Umbilical cord (tissue), 1 donor: ENCODE measurements at regions not wholly inside any gene's neighbourhood (a gene's known extent, or its start where the extent isn't known, plus 50 kb on each side); places are given as distances from the start of the nearest gene placed in this dataset.
"Not testable (repeated sequence)": the region's sequence is repeated elsewhere in the genome, so short reads cannot be mapped to it uniquely, and the experiment has no call there.

Experiments used
- DNase-seq: peaks from one replicate; pipeline ENCODE4 v3.0.0-alpha.2; 2015; ENCODE audit warnings: low spot score

DNA sequence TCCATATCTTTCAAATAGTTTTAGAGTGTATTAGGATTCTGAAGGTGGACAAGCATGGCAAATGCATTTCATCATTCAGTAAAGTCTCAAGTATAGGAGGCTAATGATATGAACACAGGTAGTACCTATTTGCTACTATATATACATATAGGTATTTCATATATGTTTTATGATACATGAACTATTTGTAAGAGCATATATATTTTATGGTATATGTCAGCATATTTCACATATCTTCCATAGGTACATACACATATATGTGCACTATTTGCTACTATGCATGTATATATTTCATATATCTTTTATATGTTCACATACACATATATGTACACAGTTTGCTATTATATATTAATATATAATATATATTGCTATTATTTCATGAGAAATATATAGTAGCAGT is 1291.7 kb upstream of the MIR17HG start:
- DNase-seq = no peak

DNA sequence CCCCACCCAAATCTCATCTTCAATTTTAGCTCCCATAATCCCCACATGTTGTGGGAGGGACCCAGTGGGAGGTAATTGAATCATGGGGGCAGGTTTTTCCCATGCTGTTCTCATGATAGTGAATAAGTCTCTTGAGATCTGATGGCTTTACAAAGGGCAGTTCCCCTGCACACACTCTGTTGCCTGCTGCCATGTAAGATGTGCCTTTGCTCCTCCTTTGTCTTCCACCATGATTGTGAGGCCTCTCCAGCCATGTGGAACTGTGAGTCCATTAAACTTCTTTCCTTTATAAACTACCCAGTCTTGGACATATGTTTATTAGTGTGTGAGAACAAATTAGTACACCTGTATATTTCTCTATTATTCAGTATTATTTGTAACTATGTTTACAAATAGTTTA is 1283.3 kb upstream of the MIR17HG start:
- not testable (repeated sequence) for DNase-seq

DNA sequence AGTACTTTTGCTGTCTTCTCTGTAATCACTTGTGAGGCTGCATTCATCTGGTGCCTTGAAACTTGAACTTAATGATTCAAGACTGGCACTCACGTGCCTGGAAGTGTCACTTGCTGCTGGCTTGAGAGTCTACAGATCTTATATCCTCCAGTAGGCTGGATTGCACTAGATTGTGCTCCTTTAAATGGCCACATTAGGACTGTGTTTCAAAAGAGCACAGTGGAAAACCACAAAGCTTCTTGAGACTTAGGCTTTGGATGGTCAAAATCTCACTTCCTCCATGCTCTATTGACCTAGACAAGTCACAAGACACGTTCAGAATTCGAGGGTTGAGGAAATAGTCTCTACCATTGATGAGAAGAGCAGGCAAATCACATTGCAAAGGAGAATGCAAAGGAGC is 1278.8 kb upstream of the MIR17HG start:
- DNase-seq = no peak

DNA sequence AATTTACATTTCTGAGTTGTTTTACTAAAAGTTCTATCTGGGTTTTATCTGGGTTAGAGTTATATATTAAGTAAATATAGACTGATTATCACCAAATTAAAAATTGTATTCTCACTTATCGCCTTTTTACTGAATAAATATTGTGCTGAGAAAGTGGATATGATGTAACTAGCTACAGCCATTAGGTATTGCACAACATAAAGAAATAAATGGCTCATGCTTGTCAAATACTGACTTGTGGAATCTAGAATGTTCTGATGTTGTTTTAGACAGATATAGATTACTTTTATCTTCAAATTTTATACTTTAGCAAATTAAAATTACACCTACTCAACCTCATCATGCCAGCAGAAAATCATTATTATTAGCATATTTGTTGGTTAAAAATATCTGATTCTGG is 1277.1 kb upstream of the MIR17HG start:
- DNase-seq = no peak

DNA sequence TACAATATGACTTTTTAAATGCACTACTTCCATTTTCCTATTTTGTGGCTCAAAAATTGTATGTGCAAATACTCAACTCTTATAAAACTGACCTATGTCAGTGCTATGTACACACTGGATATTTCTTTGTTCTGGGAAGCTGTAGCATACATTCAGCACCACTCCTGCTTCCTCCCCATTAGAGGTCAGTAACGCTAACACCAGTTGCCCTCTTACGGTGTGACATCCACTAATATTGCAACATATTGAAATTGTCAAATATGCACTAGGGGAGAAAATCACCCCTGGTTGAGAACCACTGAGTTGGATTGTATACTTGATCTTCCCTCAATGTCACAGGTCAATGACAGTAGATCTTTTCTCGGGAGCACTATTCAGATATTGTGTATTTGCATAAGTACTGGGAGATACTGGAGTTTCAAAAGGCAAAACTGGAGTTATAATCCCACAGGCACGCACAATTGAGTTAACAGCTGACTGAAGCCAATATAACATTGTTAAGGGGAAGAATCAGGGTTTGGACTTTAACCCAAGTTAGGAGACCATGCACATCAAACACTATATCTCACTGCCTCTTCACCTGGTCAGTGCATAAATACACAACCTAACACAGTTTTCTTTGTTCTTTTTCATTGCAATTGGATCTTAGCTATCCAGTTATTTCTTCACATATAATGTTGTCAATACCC is 1276.5 kb upstream of the MIR17HG start:
- no peak for DNase-seq

DNA sequence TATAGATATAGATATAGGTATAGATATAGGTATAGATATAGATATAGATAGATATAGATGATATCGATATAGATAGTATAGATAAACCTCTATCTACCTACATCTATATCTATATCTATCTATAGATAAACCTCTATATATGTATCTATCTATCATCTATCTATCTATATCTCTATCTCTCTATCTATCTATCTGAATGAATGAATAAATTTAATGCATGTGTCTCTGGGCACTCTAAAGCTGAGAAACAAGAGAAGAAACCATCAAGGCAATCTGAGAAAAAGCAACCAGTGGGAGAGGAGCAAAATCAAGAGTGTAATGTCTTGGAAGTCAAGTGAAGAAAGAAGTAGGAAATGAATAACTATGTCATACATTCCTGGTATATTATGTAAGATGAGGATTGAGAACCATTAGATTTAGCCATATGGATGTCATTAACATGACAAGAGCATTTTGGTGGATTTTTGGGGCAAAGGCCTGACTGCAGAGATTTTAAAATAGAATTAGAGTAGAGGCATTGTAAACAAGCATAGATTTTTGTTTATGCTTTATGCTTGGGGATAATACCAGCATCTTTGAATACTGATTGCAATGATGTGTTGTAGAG is 1262.7 kb upstream of the MIR17HG start:
- DNase-seq = no peak

DNA sequence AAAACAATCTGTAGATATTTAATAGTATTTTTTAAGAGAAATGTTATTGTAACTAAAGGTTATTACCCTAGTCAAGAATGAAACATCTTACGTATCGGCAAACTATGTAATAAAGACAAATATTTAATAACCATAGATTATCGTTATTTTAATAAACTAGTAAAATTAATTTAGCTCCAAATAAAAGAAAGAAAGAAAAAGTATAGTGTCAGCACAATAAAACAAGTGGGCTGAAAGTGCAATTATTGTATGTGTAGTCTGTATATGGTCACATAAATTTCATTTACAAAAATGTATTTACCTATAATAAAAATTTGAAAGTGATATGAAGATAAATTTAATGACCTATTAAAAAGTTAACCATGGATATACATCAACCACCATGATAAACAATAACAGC is 1258.4 kb upstream of the MIR17HG start:
- no peak for DNase-seq

DNA sequence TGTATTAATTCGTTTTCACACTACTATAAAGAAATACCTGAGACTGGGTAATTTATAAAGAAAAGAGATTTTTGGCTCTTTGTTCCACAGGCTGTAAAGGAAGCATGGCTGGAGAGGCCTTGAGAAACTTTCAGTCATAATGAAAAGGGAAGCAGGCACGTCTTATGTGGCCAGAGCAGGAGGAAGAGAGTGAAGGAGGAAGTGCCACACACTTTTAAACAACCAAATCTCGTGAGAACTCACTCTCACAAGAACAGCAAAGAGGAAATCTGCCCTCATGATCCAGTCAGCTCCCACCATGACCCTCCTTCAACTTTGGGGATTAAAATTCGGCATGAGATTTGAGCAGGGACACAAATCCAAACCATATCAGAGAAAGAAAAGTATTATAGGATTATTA is 1255.9 kb upstream of the MIR17HG start:
- DNase-seq = no peak

DNA sequence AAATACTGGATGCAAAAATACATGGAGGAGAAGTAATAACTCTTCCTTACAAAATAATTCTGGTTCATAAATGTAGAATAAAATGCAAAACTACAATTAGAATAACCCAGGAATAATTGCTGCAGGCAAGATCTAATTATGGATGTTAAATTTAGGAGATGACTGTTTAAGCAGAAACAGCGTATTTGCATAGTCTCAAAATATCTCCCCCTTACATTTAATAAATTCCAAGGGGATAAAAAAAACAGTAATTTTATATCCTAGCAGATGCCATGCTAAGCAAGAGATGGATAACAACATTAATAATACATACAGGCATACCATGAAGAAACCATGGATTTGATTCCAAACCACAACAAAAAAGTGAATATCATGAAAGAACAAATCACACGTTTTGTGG is 1253.1 kb upstream of the MIR17HG start:
- no peak for DNase-seq

DNA sequence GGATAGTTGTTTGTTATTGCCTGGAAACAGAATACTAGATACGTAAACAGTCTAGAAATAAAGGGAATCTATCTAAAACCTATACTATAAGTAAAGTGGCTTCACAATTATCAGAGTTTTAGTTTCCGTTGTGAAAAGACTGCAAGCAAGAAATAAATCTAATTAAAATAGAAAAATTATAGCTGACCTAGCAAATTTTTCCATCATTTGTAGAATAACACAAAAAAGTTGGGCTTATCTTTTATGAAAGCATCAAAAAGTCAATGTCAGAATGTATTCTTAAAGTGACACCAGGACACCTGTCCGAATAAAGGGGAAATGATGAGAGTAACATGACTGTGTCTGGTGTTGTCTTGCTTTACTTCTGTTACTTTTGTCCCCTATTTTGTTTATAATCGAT is 1248.9 kb upstream of the MIR17HG start:
- no peak for DNase-seq

DNA sequence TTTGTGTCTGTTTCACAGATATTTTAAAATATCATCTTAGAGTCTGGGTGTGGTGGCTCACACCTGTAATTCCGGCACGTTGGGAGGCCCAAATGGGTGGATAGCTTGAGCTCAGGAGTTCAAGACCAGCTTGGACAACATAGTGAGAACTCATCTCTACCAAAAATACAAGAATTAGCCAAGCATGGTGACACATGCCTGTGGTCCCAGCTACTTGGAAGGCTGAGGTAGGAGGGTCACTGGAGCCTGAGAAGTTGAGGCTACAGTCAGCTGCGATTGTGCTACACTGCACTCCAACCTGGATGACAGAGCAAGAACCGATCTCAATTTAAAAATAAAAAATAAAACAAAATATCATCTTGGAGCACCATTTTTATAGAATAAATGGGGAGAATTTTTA is 1247.6 kb upstream of the MIR17HG start:
- DNase-seq = no peak

DNA sequence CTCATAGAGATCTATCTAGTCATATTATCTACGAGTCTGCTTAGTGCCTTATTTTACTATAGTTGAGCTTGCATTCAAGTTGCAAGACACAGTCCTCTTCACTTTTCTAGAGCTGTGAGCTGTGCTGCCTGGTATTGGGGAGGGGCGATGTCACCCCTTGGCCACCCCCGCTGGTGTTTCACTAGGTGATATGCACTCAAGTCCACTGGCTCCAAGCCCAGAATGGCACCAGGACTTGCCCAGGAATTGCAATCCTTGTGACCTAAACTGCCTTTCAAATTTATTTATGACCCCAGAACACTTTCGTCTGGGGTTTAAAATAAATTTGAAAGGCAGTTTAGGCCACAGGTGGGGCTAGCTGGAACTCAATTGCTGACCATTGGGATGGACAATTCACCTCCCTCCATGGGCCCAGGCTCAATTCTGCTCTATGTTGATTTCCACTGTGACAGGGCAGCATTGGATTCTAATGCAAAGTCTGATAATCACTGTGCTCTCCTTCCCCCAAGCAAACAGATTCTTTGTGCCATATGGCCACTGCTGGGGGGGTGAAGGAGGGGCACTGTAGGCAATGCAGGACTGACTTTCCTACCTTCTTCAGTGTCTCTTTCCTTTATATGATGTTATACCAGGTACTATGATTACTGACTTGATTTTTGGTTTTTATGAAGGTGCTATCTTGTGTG is 1244.2 kb upstream of the MIR17HG start:
- DNase-seq = no peak

DNA sequence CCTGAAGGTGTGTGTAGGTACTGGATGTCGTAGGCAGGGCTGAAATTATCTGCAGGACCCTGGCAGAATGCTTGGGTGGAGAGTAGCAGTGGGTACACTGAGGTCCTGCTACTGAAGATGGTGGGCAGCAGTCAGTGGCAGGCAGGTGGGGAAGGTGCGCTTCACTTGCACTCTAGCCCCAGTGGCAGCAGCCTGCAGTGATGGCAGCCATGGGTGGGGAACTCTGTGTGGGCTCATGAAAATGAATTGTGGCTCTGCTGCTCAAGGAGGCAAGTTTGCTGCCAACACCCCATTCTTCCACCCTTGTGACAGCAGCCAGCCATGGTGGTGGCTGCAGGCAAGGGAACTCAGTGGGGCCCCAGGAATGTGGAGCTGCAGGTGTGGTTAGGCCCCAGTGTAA is 1242.7 kb upstream of the MIR17HG start:
- DNase-seq = no peak

DNA sequence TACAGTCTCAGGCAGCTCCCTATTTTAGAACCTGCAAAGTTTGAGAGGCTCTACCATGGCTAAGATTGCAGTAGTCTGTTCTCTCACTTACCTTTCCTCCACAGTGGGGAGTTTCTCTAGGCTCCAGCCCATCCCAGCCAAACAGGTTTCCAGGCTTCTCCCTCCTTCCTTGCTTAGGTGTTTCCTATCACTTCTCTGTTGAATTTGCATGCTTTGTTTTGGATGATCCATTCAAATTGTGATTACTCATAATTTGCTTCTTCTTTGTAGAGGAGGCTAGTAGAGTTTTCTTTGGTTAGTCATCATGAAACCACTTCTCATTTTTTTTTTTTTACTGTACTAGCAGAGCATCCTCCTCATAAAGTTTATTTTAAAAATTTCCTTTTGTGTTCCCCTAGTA is 1242.2 kb upstream of the MIR17HG start:
- DNase-seq = no peak

DNA sequence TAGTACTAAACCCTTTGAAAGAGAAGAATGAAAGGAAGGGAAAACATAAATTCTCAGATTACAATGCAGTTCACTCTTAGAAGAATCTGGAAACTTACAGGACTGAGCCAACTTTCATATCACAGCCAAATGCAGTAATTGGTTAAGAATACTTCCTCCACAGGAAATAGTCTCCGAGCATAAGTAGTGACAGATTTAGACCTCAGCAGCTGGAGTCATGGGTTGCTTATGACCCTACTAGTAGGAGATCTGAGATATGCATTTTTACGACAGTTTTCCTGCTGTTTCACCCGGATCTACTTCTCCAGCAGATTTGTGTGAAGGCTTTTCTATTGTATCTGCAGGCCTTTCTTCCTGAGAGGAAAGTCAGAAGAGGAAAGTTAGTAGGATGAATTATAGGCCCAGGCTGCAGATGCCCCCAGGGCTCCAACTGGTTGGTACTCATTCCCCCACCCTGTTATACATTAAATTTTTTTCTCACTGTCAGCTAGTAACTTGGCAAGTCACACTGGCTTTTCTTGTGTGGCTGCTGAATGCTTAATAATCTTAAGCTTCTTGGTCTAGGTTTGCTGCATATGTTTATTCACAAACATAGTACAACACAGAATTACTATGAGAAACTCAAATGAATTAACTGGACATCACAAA is 1241.5 kb upstream of the MIR17HG start:
- peak; percentile 48 for DNase-seq

DNA sequence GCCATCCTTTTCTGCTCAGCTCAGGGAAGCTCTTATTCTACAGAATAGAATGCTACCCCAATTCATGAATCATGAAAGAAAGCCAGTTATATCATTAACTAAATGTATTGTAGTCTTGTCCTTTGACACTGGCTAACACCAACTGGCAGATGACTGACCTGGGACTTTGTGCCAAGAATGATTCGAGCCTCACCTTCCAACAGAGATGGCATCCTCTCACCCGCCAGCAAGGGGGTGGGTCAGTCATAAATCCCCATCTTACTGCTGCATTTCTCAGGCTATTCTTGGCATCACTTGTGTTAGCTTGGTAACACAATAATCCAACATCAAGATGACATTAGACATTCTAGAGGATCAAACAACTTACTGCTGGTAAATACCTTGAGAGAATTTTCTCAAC is 1239.8 kb upstream of the MIR17HG start:
- no peak for DNase-seq

DNA sequence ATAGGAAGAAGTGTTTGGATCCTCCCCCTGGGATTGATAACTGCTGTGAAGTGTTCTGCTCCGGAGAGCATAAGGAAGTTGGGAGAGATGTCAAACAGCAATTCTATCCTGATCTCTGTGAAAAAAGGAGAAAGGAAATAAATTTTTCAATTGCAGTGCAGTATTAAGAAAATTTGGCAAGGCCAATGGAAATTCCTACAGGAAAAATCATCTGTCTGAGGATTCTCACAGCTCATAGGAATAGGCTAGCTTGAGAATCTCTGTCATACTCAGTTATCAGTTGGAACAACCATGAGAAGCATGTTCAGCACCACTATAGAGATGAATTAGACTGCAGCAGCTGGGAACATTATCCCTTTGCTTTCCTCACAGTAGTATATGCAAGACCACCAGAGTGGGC is 1238.9 kb upstream of the MIR17HG start:
- DNase-seq = peak; percentile 47

DNA sequence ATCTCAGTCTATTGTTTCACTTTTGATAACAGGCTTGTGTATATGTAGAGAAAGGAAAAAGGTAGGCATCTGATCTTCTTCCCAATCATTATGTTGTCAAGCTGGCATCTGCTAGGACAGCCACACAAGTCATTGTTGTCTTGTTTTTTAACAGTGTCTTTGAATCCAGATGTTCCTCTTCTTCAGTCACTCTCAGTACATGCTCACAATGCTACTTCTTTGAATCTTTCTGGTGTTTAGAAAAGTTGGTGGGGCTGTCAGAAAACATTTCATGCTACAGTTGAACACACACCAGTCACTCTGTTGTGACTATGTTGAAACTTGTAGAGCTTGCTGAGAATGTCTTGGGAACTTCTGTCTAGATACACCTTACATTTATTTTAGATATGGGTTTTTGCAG is 1231.4 kb upstream of the MIR17HG start:
- DNase-seq = no peak

DNA sequence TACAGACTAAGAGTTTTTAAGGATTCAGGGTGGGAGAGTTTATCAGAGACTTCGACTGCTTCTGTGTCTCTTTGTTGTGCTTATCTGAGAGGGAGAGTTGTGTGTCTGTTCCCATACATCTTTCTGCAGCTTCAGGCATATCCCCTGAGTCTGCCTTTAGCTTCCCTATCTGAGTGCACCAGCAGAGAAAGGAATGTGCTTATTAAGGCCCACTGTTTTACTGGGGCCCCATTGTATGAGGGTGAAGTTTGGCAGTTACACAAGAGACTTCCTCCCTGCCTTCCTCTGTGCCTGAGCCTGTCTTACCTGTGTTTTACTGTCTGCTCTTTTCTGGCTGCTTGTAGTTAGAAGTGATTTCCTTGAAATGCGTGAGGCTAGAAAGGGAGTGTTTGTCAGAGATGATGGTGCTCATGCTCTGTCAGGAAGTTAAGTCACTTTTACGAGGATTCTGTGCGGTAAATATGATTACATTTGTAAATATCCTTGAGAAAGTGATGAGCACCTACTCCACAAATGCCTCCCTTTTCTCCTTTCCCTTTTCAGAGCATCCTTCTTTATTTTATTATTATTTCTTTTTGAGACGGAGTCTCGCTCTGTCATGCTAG is 1228.9 kb upstream of the MIR17HG start:
- no peak for DNase-seq

DNA sequence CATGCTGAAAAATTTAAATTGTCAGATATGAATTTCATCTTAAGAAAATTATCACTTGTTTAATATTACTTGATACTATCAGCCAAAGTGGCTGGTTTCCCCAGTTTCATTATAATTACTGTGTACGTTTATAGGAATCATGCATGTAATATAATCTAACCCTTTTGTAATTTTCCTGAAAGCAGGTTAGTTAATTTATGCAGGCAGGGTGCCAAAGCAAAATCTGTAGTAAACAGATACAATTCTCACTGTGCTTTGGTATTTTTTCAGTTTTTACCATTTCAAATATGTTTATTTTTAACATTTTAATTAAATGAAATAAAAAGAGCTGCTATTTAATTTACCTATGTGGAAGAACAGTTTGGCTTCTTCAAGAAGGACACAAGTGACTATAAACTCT is 1227.5 kb upstream of the MIR17HG start:
- no peak for DNase-seq

DNA sequence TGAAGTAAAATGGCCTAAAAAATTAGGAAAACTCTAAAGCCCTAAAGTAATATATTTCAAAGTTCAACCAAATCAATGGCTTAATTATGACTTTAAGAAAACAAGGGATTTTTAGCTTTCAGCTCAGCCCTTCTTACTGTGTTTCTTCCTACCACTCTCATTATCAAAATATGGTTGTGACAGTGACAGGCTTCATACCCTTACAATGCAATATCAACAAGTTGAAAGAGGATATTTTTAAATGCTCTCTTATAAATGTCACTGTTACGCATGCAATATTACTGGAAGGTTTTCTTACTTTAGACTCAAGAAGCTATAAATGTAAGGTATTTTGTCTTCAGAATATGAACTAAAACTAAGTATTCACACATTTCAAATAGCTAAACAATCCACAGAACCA is 1225.7 kb upstream of the MIR17HG start:
- DNase-seq = no peak

DNA sequence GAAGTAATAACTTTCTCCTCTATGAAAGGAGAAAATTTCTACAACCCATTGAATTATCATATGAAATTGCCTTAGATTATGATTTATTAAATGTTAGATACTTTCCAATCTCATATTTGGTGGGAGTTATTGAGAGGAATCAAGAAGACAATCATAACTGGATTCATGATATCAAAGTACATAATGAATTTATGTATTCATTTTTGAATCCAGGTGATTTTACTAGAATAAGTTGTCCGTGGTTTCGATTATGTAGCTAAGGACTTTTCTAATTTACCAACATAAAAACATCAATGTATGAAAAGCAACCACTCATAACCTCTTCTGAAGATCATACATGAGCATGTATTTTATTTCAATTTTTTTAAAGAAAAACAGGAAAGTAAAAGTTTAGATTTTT is 1225.0 kb upstream of the MIR17HG start:
- DNase-seq = no peak
